ENCODE measurements at regions not wholly inside any gene's neighbourhood (a gene's known extent, or its start where the extent isn't known, plus 50 kb on each side); places are given as distances from the start of the nearest gene placed in this dataset.
A peak's percentile ranks its signal among the peaks of the same experiment; 100 is the strongest.
"Not testable (repeated sequence)": the region's sequence is repeated elsewhere in the genome, so short reads cannot be mapped to it uniquely, and the experiment has no call there.

DNA sequence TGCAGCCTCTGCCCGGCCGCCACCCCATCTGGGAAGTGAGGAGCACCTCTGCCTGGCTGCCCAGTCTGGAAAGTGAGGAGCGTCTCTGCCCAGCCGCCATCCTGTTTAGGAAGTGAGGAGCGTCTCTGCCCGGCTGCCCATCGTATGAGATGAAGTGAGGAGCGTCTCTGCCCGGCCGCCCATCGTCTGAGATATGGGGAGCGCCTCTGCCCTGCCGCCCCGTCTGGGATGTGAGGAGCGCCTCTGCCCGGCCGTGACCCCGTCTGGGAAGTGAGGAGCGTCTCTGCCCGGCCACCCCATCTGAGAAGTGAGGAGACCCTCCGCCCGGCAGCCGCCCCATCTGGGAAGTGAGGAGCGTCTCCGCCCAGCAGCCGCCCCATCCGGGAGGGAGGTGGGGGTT is 1069.5 kb upstream of the EPHA6 start:
- H3K18ac ChIP-seq (ENCODE audit: low read length); H3K79me1 ChIP-seq (ENCODE audit: low read depth, low read length); H3K9me3 ChIP-seq (replicated peaks in 1 of 2; ENCODE audit: control insufficient read depth in 2 of 2, insufficient read depth in 1 of 2, low read depth in 1 of 2, low read length in 2 of 2); H3K27ac ChIP-seq (replicated peaks; ENCODE audit: low read length); H3K4me1 ChIP-seq (ENCODE audit: control insufficient read depth in 2 of 2, insufficient read depth in 1 of 2, low read depth in 1 of 2, low read length in 2 of 2); H3K4ac ChIP-seq (ENCODE audit: low read length); H4K91ac ChIP-seq (ENCODE audit: low read depth, low read length, poor library complexity); H2AK5ac ChIP-seq (ENCODE audit: low read depth, low read length); H3K27me3 ChIP-seq (ENCODE audit: control insufficient read depth in 3 of 3, insufficient read depth in 3 of 3, low read depth in 1 of 3, low read length in 3 of 3); H2BK15ac ChIP-seq (ENCODE audit: low read length); H3K36me3 ChIP-seq (replicated peaks in 1 of 2; ENCODE audit: control insufficient read depth in 2 of 2, insufficient read depth in 2 of 2, low read length in 2 of 2); H3K4me3 ChIP-seq (ENCODE audit: low read length in 2 of 2); H3K4me2 ChIP-seq (ENCODE audit: insufficient read depth, low read length, poor library complexity, severe bottlenecking); H4K8ac ChIP-seq (ENCODE audit: low read depth, low read length); H2BK5ac ChIP-seq (ENCODE audit: low read length); H3K14ac ChIP-seq (ENCODE audit: low read length); H3K23ac ChIP-seq (ENCODE audit: low read depth, low read length, poor library complexity); H2BK12ac ChIP-seq (ENCODE audit: low read length); H3K9ac ChIP-seq (ENCODE audit: low read depth, low read length, poor library complexity); H2AFZ ChIP-seq (ENCODE audit: low read length); H2BK120ac ChIP-seq (ENCODE audit: low read depth, low read length); DNase-seq (ENCODE audit: low spot score): not testable (repeated sequence)
- WGBS, 2 donors (ENCODE audit: extremely low coverage in 2 of 2, insufficient read length in 2 of 2, insufficient replicate concordance in 1 of 2): no CpG with 5 or more reads among the region's 27 CpGs

- Histone ChIP-seq H2BK15ac (ENCODE audit: low read length) (no peak overlapping the region), H3K14ac (ENCODE audit: low read length) (no peak overlapping the region), H3K4me1 (ENCODE audit: control insufficient read depth in 2 of 2, insufficient read depth in 1 of 2, low read depth in 1 of 2, low read length in 2 of 2) (no peaks in the 10 kb centered on the region), H3K27ac (replicated peaks; ENCODE audit: low read length) (no peak overlapping the region), H3K4me3 (ENCODE audit: low read length in 2 of 2) (no peak overlapping the region), H3K23ac (ENCODE audit: low read depth, low read length, poor library complexity) (no peak overlapping the region), H2BK12ac (ENCODE audit: low read length) (no peak overlapping the region), H2AFZ (ENCODE audit: low read length) (no peak overlapping the region), H3K4me2 (ENCODE audit: insufficient read depth, low read length, poor library complexity, severe bottlenecking) (no peak overlapping the region), H3K4ac (ENCODE audit: low read length) (no peak overlapping the region), H2BK120ac (ENCODE audit: low read depth, low read length) (no peak overlapping the region), H3K79me1 (ENCODE audit: low read depth, low read length) (no peaks in the 10 kb centered on the region), H2BK5ac (ENCODE audit: low read length) (no peak overlapping the region), H4K8ac (ENCODE audit: low read depth, low read length) (no peak overlapping the region), H2AK5ac (ENCODE audit: low read depth, low read length) (no peak overlapping the region), H3K9ac (ENCODE audit: low read depth, low read length, poor library complexity) (no peak overlapping the region), H3K27me3 (ENCODE audit: control insufficient read depth in 3 of 3, insufficient read depth in 3 of 3, low read depth in 1 of 3, low read length in 3 of 3) (no peaks in the 10 kb centered on the region), H3K36me3 (replicated peaks in 1 of 2; ENCODE audit: control insufficient read depth in 2 of 2, insufficient read depth in 2 of 2, low read length in 2 of 2) (no peaks in the 10 kb centered on the region), H3K18ac (ENCODE audit: low read length) (no peak overlapping the region), H3K9me3 (replicated peaks in 1 of 2; ENCODE audit: control insufficient read depth in 2 of 2, insufficient read depth in 1 of 2, low read depth in 1 of 2, low read length in 2 of 2) (no peaks in the 10 kb centered on the region), H4K91ac (ENCODE audit: low read depth, low read length, poor library complexity) (no peak overlapping the region)
- DNase-seq (ENCODE audit: low spot score): no peak
- WGBS, 2 donors (ENCODE audit: extremely low coverage in 2 of 2, insufficient read length in 2 of 2, insufficient replicate concordance in 1 of 2): no CpG with 5 or more reads among the region's 3 CpGs
Observed at GRCh38 chr3:95750097-95750496, 1064.3 kb upstream of the EPHA6 start.

- H2AFZ ChIP-seq (ENCODE audit: low read length): no peak overlapping the region
- H3K4ac ChIP-seq (ENCODE audit: low read length): no peak overlapping the region
- H3K23ac ChIP-seq (ENCODE audit: low read depth, low read length, poor library complexity): no peak overlapping the region
- DNase-seq (ENCODE audit: low spot score): no peak
- H3K9me3 ChIP-seq (replicated peaks in 1 of 2; ENCODE audit: control insufficient read depth in 2 of 2, insufficient read depth in 1 of 2, low read depth in 1 of 2, low read length in 2 of 2): no peaks in the 10 kb centered on the region
- no peaks in the 10 kb centered on the region for H3K27me3 ChIP-seq (ENCODE audit: control insufficient read depth in 3 of 3, insufficient read depth in 3 of 3, low read depth in 1 of 3, low read length in 3 of 3)
- no peak overlapping the region for H2BK5ac ChIP-seq (ENCODE audit: low read length)
- no CpG with 5 or more reads among the region's 3 CpGs for WGBS, 2 donors (ENCODE audit: extremely low coverage in 2 of 2, insufficient read length in 2 of 2, insufficient replicate concordance in 1 of 2)
- no peak overlapping the region for H2AK5ac ChIP-seq (ENCODE audit: low read depth, low read length)
- H4K91ac ChIP-seq (ENCODE audit: low read depth, low read length, poor library complexity): no peak overlapping the region
- no peak overlapping the region for H3K4me3 ChIP-seq (ENCODE audit: low read length in 2 of 2)
- H3K4me2 ChIP-seq (ENCODE audit: insufficient read depth, low read length, poor library complexity, severe bottlenecking): no peak overlapping the region
- H3K36me3 ChIP-seq (replicated peaks in 1 of 2; ENCODE audit: control insufficient read depth in 2 of 2, insufficient read depth in 2 of 2, low read length in 2 of 2): no peaks in the 10 kb centered on the region
- no peak overlapping the region for H4K8ac ChIP-seq (ENCODE audit: low read depth, low read length)
- no peak overlapping the region for H2BK12ac ChIP-seq (ENCODE audit: low read length)
- no peak overlapping the region for H3K18ac ChIP-seq (ENCODE audit: low read length)
- no peaks in the 10 kb centered on the region for H3K79me1 ChIP-seq (ENCODE audit: low read depth, low read length)
- no peak overlapping the region for H2BK120ac ChIP-seq (ENCODE audit: low read depth, low read length)
- H3K9ac ChIP-seq (ENCODE audit: low read depth, low read length, poor library complexity): no peak overlapping the region
- no peak overlapping the region for H2BK15ac ChIP-seq (ENCODE audit: low read length)
- no peak overlapping the region for H3K27ac ChIP-seq (replicated peaks; ENCODE audit: low read length)
- H3K14ac ChIP-seq (ENCODE audit: low read length): no peak overlapping the region
- H3K4me1 ChIP-seq (ENCODE audit: control insufficient read depth in 2 of 2, insufficient read depth in 1 of 2, low read depth in 1 of 2, low read length in 2 of 2): no peaks in the 10 kb centered on the region
Observed at GRCh38 chr3:95751509-95751908, 1062.9 kb upstream of the EPHA6 start.

- no peak overlapping the region for H3K4me3 ChIP-seq (ENCODE audit: low read length in 2 of 2)
- H3K14ac ChIP-seq (ENCODE audit: low read length): peak overlapping the region; percentile 90
- H3K27me3 ChIP-seq (ENCODE audit: control insufficient read depth in 3 of 3, insufficient read depth in 3 of 3, low read depth in 1 of 3, low read length in 3 of 3): no peaks in the 10 kb centered on the region
- DNase-seq (ENCODE audit: low spot score): no peak
- no peak overlapping the region for H3K23ac ChIP-seq (ENCODE audit: low read depth, low read length, poor library complexity)
- no peaks in the 10 kb centered on the region for H3K36me3 ChIP-seq (replicated peaks in 1 of 2; ENCODE audit: control insufficient read depth in 2 of 2, insufficient read depth in 2 of 2, low read length in 2 of 2)
- H3K4me1 ChIP-seq (ENCODE audit: control insufficient read depth in 2 of 2, insufficient read depth in 1 of 2, low read depth in 1 of 2, low read length in 2 of 2): no peaks in the 10 kb centered on the region
- no peak overlapping the region for H4K8ac ChIP-seq (ENCODE audit: low read depth, low read length)
- H3K4me2 ChIP-seq (ENCODE audit: insufficient read depth, low read length, poor library complexity, severe bottlenecking): no peak overlapping the region
- H2AFZ ChIP-seq (ENCODE audit: low read length): no peak overlapping the region
- H2BK15ac ChIP-seq (ENCODE audit: low read length): no peak overlapping the region
- H3K79me1 ChIP-seq (ENCODE audit: low read depth, low read length): no peaks in the 10 kb centered on the region
- H3K27ac ChIP-seq (replicated peaks; ENCODE audit: low read length): no peak overlapping the region
- no peak overlapping the region for H3K9ac ChIP-seq (ENCODE audit: low read depth, low read length, poor library complexity)
- no peak overlapping the region for H2BK12ac ChIP-seq (ENCODE audit: low read length)
- no CpG with 5 or more reads among the region's 2 CpGs for WGBS, 2 donors (ENCODE audit: extremely low coverage in 2 of 2, insufficient read length in 2 of 2, insufficient replicate concordance in 1 of 2)
- no peak overlapping the region for H3K4ac ChIP-seq (ENCODE audit: low read length)
- peak overlapping the region; percentile 38 for H3K18ac ChIP-seq (ENCODE audit: low read length)
- H2AK5ac ChIP-seq (ENCODE audit: low read depth, low read length): no peak overlapping the region
- no peak overlapping the region for H2BK5ac ChIP-seq (ENCODE audit: low read length)
- no peak overlapping the region for H2BK120ac ChIP-seq (ENCODE audit: low read depth, low read length)
- H4K91ac ChIP-seq (ENCODE audit: low read depth, low read length, poor library complexity): no peak overlapping the region
- H3K9me3 ChIP-seq (replicated peaks in 1 of 2; ENCODE audit: control insufficient read depth in 2 of 2, insufficient read depth in 1 of 2, low read depth in 1 of 2, low read length in 2 of 2): no peaks in the 10 kb centered on the region
Observed at GRCh38 chr3:95752199-95752598, 1062.2 kb upstream of the EPHA6 start.

Data from neuronal stem cell (in vitro differentiated cells).